HEK293T (cell line): ENCODE measurements at regions not wholly inside any gene's neighbourhood (a gene's known extent, or its start where the extent isn't known, plus 50 kb on each side); places are given as distances from the start of the nearest gene placed in this dataset.

ENCODE experiments used
- ELF4 ChIP-seq: fragments of 450-650 bp; IDR thresholded peaks from 2 replicates; pipeline ENCODE4 v1.6.1; 2017; ENCODE audit warnings: antibody characterized with exemption
- FOXA1 ChIP-seq: fragments of 450-650 bp; IDR thresholded peaks from 2 replicates; pipeline ENCODE4 v1.6.1; 2016; ENCODE audit warnings: mild to moderate bottlenecking
- FOXK2 ChIP-seq: fragments of 450-650 bp; IDR thresholded peaks from 2 replicates; pipeline ENCODE4 v1.6.1; 2016; ENCODE audit warnings: mild to moderate bottlenecking
- FOXM1 ChIP-seq: fragments of 450-650 bp; IDR thresholded peaks from 2 replicates; pipeline ENCODE4 v1.6.1; 2017; ENCODE audit warnings: mild to moderate bottlenecking, borderline replicate concordance
- HDGF ChIP-seq: fragments of 450-650 bp; IDR thresholded peaks from 2 replicates; pipeline ENCODE4 v1.6.1; 2017; ENCODE audit warnings: antibody characterized with exemption, borderline replicate concordance
- L3MBTL2 ChIP-seq: fragments of 450-650 bp; conservative IDR thresholded peaks from 2 replicates; pipeline ENCODE4 v1.6.1; 2016; ENCODE audit warnings: mild to moderate bottlenecking
- LEF1 ChIP-seq: fragments of 450-650 bp; IDR thresholded peaks from 2 replicates; pipeline ENCODE4 v1.6.1; 2017; ENCODE audit warnings: mild to moderate bottlenecking, borderline replicate concordance
- SP1 ChIP-seq: fragments of 450-650 bp; IDR thresholded peaks from 2 replicates; pipeline ENCODE4 v1.6.1; 2017
- TARDBP ChIP-seq: fragments of 450-650 bp; IDR thresholded peaks from 2 replicates; pipeline ENCODE4 v1.6.1; 2016

DNA sequence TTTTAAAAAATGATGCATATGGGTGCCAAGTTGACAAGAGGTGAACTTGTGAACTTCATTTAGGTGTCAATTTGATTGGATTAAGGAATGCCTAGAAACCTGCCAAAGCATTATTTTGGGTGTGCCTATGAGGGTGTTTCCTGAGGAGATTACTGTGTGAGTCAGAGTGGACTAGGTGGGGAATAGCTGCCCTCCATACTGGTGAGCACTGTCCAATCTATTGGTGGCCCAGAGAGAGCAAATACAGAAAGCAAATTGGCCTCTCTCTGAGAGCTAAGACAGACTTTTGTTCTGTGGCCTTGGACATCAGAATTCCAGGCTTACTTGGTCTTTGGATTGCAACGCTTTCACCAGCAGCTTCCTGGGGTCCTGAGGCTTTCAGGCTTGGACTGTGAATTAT, 388.0 kb downstream of the SUCLG1 start:
- TF ChIP-seq FOXK2, result no peak
- no peak for TF ChIP-seq TARDBP
- no peak for TF ChIP-seq FOXA1
- no peak for TF ChIP-seq LEF1
- no peak for TF ChIP-seq HDGF
- no peak for TF ChIP-seq SP1
- TF ChIP-seq FOXM1, result no peak
- no peak for TF ChIP-seq L3MBTL2
- TF ChIP-seq ELF4, result no peak
